IPS-18a (cell line): ENCODE measurements at regions not wholly inside any gene's neighbourhood (a gene's known extent, or its start where the extent isn't known, plus 50 kb on each side); places are given as distances from the start of the nearest gene placed in this dataset.

Experiments used
- H3K27ac ChIP-seq: one replicate; pipeline ENCODE4 v1.5.1; 2013; ENCODE audit warnings: low read length
- H3K27me3 ChIP-seq: one replicate; pipeline ENCODE4 v1.6.1; 2013; ENCODE audit warnings: mild to moderate bottlenecking, low read length; ENCODE audit not compliant: control insufficient read depth, insufficient read depth
- H3K36me3 ChIP-seq: one replicate; pipeline ENCODE4 v1.6.1; 2013; ENCODE audit warnings: low read depth, low read length; ENCODE audit not compliant: control insufficient read depth
- H3K4me1 ChIP-seq: one replicate; pipeline ENCODE4 v1.6.1; 2013; ENCODE audit warnings: low read depth, low read length; ENCODE audit not compliant: control insufficient read depth
- H3K4me3 ChIP-seq: one replicate; pipeline ENCODE4 v1.5.1; 2013; ENCODE audit warnings: low read length
- H3K9ac ChIP-seq: one replicate; pipeline ENCODE4 v1.6.1; 2013; ENCODE audit warnings: mild to moderate bottlenecking, low read length, moderate library complexity
- H3K9me3 ChIP-seq: one replicate; pipeline ENCODE4 v1.6.1; 2013; ENCODE audit warnings: low read depth, low read length; ENCODE audit not compliant: control insufficient read depth

DNA sequence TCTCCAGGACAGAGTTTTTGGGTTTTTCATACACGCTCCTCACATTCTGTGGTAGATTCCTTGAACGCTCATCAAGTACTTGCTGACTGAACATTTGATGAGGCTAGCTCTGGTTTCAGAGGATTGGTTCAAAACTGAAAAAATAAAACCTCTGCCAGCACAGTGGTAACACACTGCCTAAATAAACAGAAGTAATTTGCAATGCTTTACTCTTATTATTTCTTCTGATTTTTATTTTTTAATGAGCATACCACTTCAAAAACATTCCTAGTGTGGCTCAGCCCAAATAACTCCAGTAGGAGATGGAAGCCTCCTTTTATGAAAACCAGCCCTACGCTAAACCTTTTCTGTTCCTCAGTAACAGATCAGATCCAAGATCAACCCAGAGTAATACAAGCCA, 72.0 kb upstream of the INTU start:
- Histone ChIP-seq H3K36me3 (no peaks in the 10 kb centered on the region), H3K4me1 (no peaks in the 10 kb centered on the region), H3K4me3 (no peak overlapping the region), H3K27me3 (no peaks in the 10 kb centered on the region), H3K9ac (no peak overlapping the region), H3K9me3 (no peaks in the 10 kb centered on the region), H3K27ac (no peak overlapping the region)

DNA sequence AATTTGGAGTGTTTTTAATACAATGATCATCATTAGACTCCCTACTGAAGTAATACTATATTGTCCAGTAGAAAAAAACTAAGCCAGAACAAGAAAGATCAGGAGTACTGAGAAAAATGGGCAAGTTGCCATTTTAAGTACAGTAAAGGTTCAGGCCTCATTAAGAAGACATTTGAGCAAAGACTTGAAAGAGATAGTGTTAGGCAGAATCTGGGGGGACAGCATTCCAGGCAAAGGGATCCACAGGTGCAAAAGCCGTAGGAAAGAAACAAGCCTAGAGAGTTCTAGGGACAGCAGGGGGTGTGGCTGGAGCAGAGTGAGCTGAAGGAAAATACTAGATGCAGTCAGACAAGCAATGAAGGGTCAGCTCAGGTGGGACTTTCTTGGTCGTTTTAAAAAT, 58.1 kb upstream of the INTU start:
- Histone ChIP-seq H3K27me3 (no peaks in the 10 kb centered on the region), H3K27ac (no peak overlapping the region), H3K9me3 (no peaks in the 10 kb centered on the region), H3K36me3 (no peaks in the 10 kb centered on the region), H3K9ac (no peak overlapping the region), H3K4me1 (peaks cover 5% of the 10 kb centered on the region), H3K4me3 (no peak overlapping the region)

DNA sequence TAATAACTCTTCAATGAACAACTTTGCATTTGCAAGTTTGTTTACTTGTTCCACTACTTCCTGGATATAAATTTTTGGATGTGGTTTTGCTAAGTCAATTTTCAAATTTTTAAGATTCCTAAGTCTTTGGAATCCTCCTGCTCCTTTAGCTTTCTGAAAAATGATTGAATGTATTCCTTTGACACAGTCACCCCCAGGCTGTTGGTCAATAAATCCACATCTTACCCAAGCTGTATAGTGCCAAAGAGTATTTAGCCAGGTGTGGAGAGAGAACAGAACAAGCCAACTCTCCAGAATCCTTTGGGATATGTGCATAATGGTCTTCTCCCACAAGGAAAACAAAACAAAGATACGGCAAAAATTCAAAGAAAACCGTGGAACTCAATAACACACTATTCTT, 56.9 kb upstream of the INTU start:
- Histone ChIP-seq H3K27ac (no peak overlapping the region), H3K36me3 (no peaks in the 10 kb centered on the region), H3K4me1 (peaks cover 5% of the 10 kb centered on the region), H3K4me3 (no peak overlapping the region), H3K27me3 (no peaks in the 10 kb centered on the region), H3K9me3 (no peaks in the 10 kb centered on the region), H3K9ac (no peak overlapping the region)

DNA sequence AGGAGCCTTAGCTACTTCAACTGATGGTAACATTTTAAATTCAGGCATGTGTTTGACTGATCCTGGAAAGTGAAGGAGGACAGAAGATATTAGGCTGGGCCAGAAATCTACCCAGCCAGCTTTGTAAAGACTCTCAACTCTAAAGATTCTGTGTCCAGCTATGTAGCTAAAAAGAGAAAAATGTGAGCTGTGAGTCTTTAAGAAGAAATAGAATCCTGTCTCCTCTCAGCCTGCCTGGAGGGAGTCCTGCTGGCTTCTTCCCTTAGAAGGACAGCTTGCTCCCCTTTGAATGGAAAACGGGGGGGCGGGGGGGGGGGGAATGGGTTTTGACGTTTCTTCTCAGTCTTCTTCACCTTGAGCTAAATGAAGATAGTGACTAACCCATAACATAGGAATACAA, 54.3 kb upstream of the INTU start:
- Histone ChIP-seq H3K9ac (no peak overlapping the region), H3K27ac (no peak overlapping the region), H3K27me3 (no peaks in the 10 kb centered on the region), H3K4me3 (no peak overlapping the region), H3K4me1 (peaks cover 5% of the 10 kb centered on the region), H3K36me3 (no peaks in the 10 kb centered on the region), H3K9me3 (no peaks in the 10 kb centered on the region)

DNA sequence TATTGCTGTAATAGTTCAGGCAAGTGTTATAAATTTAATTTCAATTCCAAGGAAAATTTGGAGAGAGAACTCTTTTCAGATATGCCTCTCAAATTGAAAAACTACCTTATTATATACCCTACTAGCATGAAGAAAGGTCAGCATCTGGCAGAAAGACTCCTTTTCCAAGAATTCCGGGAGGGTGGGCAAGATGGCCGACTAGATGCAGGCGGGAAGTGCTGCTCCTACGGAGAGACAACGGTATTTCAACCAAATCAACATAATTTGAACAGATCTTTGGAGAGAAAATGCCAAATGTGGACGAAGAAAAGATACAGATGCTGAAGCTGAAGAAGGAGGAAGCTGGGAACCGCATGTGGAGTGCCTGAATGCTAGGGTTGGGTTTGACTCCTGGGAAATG, 53.8 kb upstream of the INTU start:
- H3K4me3 ChIP-seq: no peak overlapping the region
- H3K36me3 ChIP-seq: no peaks in the 10 kb centered on the region
- peaks cover 5% of the 10 kb centered on the region for H3K4me1 ChIP-seq
- H3K27me3 ChIP-seq: no peaks in the 10 kb centered on the region
- H3K9me3 ChIP-seq: no peaks in the 10 kb centered on the region
- H3K9ac ChIP-seq: no peak overlapping the region
- H3K27ac ChIP-seq: no peak overlapping the region

DNA sequence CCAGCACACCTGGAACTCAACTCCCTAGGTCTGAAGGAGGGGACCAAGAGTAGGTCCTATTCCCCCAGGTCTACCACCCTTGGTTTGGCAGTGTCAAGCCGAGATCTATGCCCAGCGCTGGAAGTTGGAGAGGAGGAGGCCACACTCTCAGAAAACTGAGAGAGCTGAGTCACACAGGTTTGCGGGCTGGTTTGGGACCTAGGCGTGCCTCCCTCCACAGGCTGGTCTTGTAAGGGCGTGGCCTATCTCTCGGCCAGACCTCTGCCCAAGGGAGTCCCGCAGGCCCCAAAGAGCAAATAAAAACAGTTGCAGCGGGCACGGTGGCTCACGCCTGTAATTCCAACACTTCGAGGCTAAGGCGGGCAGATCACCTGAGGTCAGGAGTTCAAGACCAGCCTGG, 52.9 kb upstream of the INTU start:
- Histone ChIP-seq H3K36me3 (no peaks in the 10 kb centered on the region), H3K27ac (no peak overlapping the region), H3K9me3 (no peaks in the 10 kb centered on the region), H3K4me3 (no peak overlapping the region), H3K9ac (no peak overlapping the region), H3K27me3 (no peaks in the 10 kb centered on the region), H3K4me1 (peaks cover 2% of the 10 kb centered on the region)

DNA sequence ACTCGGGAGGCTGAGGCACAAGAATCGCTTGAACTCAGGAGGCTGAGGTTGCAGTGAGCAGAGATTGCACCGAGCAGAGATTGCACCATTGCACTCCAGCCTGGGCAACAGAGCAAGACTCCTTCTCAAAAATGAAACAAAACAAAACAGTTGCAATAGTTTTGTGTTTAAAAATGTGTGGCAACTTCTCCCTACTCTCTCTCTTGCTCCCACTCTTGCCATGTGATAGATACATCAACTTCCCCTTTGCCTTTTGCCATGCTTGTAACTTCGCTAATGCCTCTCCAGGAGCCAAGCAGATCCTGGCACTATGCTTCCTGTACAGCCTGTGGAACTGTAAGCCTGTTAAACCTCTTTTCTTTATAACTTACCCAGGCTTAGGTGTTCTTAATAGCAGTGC, 52.5 kb upstream of the INTU start:
- H3K4me3 ChIP-seq: no peak overlapping the region
- H3K9me3 ChIP-seq: no peaks in the 10 kb centered on the region
- no peaks in the 10 kb centered on the region for H3K4me1 ChIP-seq
- no peaks in the 10 kb centered on the region for H3K36me3 ChIP-seq
- no peaks in the 10 kb centered on the region for H3K27me3 ChIP-seq
- no peak overlapping the region for H3K27ac ChIP-seq
- H3K9ac ChIP-seq: no peak overlapping the region

DNA sequence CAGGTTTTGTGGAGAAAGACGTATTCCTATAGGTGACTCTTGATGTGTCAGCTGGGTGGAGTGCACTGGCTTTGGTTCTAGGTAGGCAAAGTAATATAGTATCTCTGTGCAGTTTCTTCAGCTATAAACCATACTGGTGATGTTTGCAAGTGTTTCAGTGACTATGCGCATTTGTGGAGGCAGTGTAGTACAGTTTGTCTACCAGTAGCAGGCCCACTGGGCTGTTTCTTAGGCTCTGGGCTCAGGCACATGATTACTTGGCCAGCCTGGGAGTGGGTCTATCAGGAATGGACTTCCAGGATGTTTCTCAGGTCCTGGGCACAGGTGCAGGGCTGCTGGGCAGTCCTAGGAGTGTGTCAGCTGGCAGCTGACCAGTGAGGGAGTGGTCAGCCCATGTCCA, 51.9 kb upstream of the INTU start:
- Histone ChIP-seq H3K9me3 (no peaks in the 10 kb centered on the region), H3K27ac (no peak overlapping the region), H3K36me3 (no peaks in the 10 kb centered on the region), H3K27me3 (no peaks in the 10 kb centered on the region), H3K9ac (no peak overlapping the region), H3K4me1 (no peaks in the 10 kb centered on the region), H3K4me3 (no peak overlapping the region)
